WTC11 (cell line): ENCODE measurements at regions not wholly inside any gene's neighbourhood (a gene's known extent, or its start where the extent isn't known, plus 50 kb on each side); places are given as distances from the start of the nearest gene placed in this dataset.

ENCODE experiments used
- ATAC-seq: fragments of 200-7000 bp; cut with Tn5 transposase; 2 replicates; pipeline ENCODE4 v1.10.0; 2021; ENCODE audit warnings: mild to moderate bottlenecking, moderate library complexity
- CTCF ChIA-PET: fragments of 300-600 bp; sonication (Branson Sonifier 250); formaldehyde crosslinking; loops from one replicate; lab custom pipeline; 2021; ENCODE audit warnings: antibody characterized with exemption; lab: Charles Lee
- POLR2A ChIA-PET: fragments of 350-600 bp; sonication (Branson Sonifier 250); formaldehyde crosslinking; loops from one replicate; lab custom pipeline; 2021; ENCODE audit warnings: antibody characterized with exemption; lab: Charles Lee
- DNase-seq: peaks from one replicate; pipeline ENCODE4 v3.0.0; 2021; ENCODE audit warnings: low spot score
- H3K27ac Mint-ChIP-seq: 2 replicates; pipeline ENCODE4 v1.8.0; 2021; ENCODE audit warnings: mixed read lengths
- H3K27me3 Mint-ChIP-seq: 2 replicates; pipeline ENCODE4 v1.8.0; 2021; ENCODE audit warnings: low read depth, mild to moderate bottlenecking, moderate library complexity, mixed read lengths
- H3K36me3 Mint-ChIP-seq: 2 replicates; pipeline ENCODE4 v1.8.0; 2021; ENCODE audit warnings: mixed read lengths
- H3K4me1 Mint-ChIP-seq: 2 replicates; pipeline ENCODE4 v1.8.0; 2022; ENCODE audit warnings: mixed read lengths
- H3K4me3 Mint-ChIP-seq: 2 replicates; pipeline ENCODE4 v1.8.0; 2021; ENCODE audit warnings: mild to moderate bottlenecking, moderate library complexity, mixed read lengths
- H3K9me3 Mint-ChIP-seq: 2 replicates; pipeline ENCODE4 v1.8.0; 2021; ENCODE audit warnings: mixed read lengths
- AR ChIP-seq: fragments of 250-450 bp; sonication (Bioruptor Pico); IDR thresholded peaks from 2 replicates; pipeline ENCODE4 v1.9.0; 2021; ENCODE audit warnings: mild to moderate bottlenecking
- ATF6 ChIP-seq: sonication (generic); formaldehyde crosslinking; IDR thresholded peaks from 2 replicates; pipeline ENCODE4 v1.8.1; 2023; ENCODE audit warnings: mild to moderate bottlenecking, missing genetic modification reagents
- ERG ChIP-seq: fragments of 250-450 bp; sonication (Bioruptor Pico); IDR thresholded peaks from 2 replicates; pipeline ENCODE4 v1.8.0; 2021; ENCODE audit warnings: mild to moderate bottlenecking
- FOXP1 ChIP-seq: sonication (generic); formaldehyde crosslinking; IDR thresholded peaks from 2 replicates; pipeline ENCODE4 v1.8.0; 2022; ENCODE audit warnings: missing genetic modification reagents, mild to moderate bottlenecking, moderate library complexity, borderline replicate concordance
- JAZF1 ChIP-seq: fragments of 250-450 bp; sonication (Bioruptor Pico); IDR thresholded peaks from 2 replicates; pipeline ENCODE4 v1.9.0; 2021; ENCODE audit warnings: moderate library complexity, mild to moderate bottlenecking, inconsistent platforms
- NFATC4 ChIP-seq: fragments of 250-450 bp; sonication (Bioruptor Pico); IDR thresholded peaks from 2 replicates; pipeline ENCODE4 v1.9.0; 2021; ENCODE audit warnings: mild to moderate bottlenecking
- OVOL2 ChIP-seq: fragments of 250-450 bp; sonication (Bioruptor Pico); IDR thresholded peaks from 2 replicates; pipeline ENCODE4 v1.9.0; 2021; ENCODE audit warnings: mild to moderate bottlenecking, borderline replicate concordance
- PRRX2 ChIP-seq: fragments of 250-450 bp; sonication (Bioruptor Pico); IDR thresholded peaks from 2 replicates; pipeline ENCODE4 v1.8.0; 2021; ENCODE audit warnings: mild to moderate bottlenecking
- TEAD1 ChIP-seq: sonication (generic); formaldehyde crosslinking; IDR thresholded peaks from 2 replicates; pipeline ENCODE4 v1.8.0; 2022; ENCODE audit warnings: mild to moderate bottlenecking, missing genetic modification reagents
- USF2 ChIP-seq: sonication (generic); formaldehyde crosslinking; IDR thresholded peaks from 2 replicates; pipeline ENCODE4 v1.8.1; 2023; ENCODE audit warnings: mild to moderate bottlenecking, missing genetic modification reagents, moderate library complexity
- ZNF263 ChIP-seq: sonication (generic); formaldehyde crosslinking; IDR thresholded peaks from 2 replicates; pipeline ENCODE4 v1.8.1; 2022; ENCODE audit warnings: low read depth, mild to moderate bottlenecking, moderate library complexity, missing genetic modification reagents
- ZNF396 ChIP-seq: fragments of 250-450 bp; sonication (Bioruptor Pico); IDR thresholded peaks from 2 replicates; pipeline ENCODE4 v1.8.0; 2021; ENCODE audit warnings: mild to moderate bottlenecking, moderate library complexity, borderline replicate concordance
- ZNF416 ChIP-seq: fragments of 250-450 bp; sonication (Bioruptor Pico); IDR thresholded peaks from 2 replicates; pipeline ENCODE4 v1.9.0; 2021; ENCODE audit warnings: mild to moderate bottlenecking, inconsistent platforms
- ZNF423 ChIP-seq: fragments of 250-450 bp; sonication (Bioruptor Pico); IDR thresholded peaks from 2 replicates; pipeline ENCODE4 v2.1.2; 2022; ENCODE audit warnings: mild to moderate bottlenecking, moderate library complexity
- TF ChIP-seq, protein P1 (sequence below): fragments of 250-450 bp; sonication (Bioruptor Pico); IDR thresholded peaks from 2 replicates; pipeline ENCODE4 v1.9.0; 2021; ENCODE audit warnings: mild to moderate bottlenecking, borderline replicate concordance

DNA sequence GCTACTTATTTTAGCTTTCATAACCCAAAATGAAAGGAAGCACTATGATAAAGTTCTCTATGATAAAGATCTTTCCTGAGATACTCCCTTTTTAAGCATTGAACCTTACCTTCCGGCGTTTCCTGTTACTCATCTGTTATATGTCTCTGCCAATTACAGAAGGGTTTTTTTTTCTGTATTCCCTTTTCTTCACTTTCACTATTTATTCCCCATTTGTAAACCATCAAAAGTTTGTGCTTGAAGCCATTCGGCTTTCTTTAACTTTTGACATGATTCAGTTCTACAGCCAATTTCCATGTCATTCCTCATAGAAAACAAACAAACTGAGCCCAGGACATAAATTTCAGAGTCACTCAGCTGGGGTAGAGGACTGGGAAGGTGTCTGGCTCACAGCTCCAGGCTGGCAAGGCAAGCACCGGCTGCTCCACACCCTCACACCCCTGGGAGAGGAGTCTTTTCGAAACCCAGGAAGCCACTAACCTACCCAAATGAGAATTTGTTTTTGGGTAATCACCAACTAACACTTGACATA, 429.4 kb upstream of the TRIB2 start (continued):
- TF ChIP-seq ERG (CRISPR knock-in tag), result no peak

GRCh38 chr2:12288048-12288447, 428.7 kb upstream of the TRIB2 start:
- H3K4me1 Mint-ChIP-seq, result peaks cover 23% of the 10 kb centered on the region
- H3K27ac Mint-ChIP-seq, result no peak overlapping the region
- POLR2A ChIA-PET, result no interaction called here
- TF ChIP-seq TEAD1 (CRISPR knock-in tag) (no peak), ZNF416 (CRISPR knock-in tag) (no peak), AR (no peak), JAZF1 (CRISPR knock-in tag) (no peak), OVOL2 (no peak), ERG (CRISPR knock-in tag) (no peak), PRRX2 (CRISPR knock-in tag) (no peak), ZNF423 (no peak), ATF6 (no peak), FOXP1 (no peak), ZNF396 (no peak), ZNF263 (CRISPR knock-in tag) (no peak), NFATC4 (CRISPR knock-in tag) (no peak), USF2 (CRISPR knock-in tag) (no peak)
- TF ChIP-seq, protein P1, sequence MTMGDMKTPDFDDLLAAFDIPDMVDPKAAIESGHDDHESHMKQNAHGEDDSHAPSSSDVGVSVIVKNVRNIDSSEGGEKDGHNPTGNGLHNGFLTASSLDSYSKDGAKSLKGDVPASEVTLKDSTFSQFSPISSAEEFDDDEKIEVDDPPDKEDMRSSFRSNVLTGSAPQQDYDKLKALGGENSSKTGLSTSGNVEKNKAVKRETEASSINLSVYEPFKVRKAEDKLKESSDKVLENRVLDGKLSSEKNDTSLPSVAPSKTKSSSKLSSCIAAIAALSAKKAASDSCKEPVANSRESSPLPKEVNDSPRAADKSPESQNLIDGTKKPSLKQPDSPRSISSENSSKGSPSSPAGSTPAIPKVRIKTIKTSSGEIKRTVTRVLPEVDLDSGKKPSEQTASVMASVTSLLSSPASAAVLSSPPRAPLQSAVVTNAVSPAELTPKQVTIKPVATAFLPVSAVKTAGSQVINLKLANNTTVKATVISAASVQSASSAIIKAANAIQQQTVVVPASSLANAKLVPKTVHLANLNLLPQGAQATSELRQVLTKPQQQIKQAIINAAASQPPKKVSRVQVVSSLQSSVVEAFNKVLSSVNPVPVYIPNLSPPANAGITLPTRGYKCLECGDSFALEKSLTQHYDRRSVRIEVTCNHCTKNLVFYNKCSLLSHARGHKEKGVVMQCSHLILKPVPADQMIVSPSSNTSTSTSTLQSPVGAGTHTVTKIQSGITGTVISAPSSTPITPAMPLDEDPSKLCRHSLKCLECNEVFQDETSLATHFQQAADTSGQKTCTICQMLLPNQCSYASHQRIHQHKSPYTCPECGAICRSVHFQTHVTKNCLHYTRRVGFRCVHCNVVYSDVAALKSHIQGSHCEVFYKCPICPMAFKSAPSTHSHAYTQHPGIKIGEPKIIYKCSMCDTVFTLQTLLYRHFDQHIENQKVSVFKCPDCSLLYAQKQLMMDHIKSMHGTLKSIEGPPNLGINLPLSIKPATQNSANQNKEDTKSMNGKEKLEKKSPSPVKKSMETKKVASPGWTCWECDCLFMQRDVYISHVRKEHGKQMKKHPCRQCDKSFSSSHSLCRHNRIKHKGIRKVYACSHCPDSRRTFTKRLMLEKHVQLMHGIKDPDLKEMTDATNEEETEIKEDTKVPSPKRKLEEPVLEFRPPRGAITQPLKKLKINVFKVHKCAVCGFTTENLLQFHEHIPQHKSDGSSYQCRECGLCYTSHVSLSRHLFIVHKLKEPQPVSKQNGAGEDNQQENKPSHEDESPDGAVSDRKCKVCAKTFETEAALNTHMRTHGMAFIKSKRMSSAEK (CRISPR knock-in tag), result no peak
- H3K27me3 Mint-ChIP-seq, result no peaks in the 10 kb centered on the region
- ATAC-seq (no peak), DNase-seq (no peak)
- H3K4me3 Mint-ChIP-seq, result no peak overlapping the region
- CTCF ChIA-PET, result no interaction called here
- peaks cover 24% of the 10 kb centered on the region for H3K9me3 Mint-ChIP-seq
- peaks cover 20% of the 10 kb centered on the region for H3K36me3 Mint-ChIP-seq
